ENCODE measurements at regions not wholly inside any gene's neighbourhood (a gene's known extent, or its start where the extent isn't known, plus 50 kb on each side); places are given as distances from the start of the nearest gene placed in this dataset.

DNA sequence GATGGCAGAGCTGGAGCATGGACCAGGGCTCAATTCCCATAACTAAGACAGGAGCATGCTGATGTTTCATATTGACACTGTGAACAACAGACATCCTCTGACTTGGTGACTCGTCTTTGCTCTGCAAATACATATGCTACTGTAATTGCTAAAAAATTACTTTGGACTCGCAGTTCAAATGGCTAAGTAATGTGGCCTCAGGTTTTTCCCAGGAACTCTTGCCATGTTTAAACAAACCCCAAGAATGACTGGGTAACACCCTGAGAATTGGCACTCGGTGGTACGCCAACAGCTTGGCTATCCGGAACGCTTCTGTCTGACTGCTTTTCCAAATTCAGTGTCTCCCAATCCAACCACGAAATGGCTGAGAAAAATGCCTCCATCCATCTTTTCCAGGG lies 456.7 kb upstream of the THBS1 start:
- Histone ChIP-seq H3K36me3 (no peaks in the 10 kb centered on the region), H3K27ac (no peak overlapping the region), H3K27me3 (no peaks in the 10 kb centered on the region), H3K4me3 (no peak overlapping the region), H3K9me3 (no peaks in the 10 kb centered on the region), H3K4me1 (peaks cover 18% of the 10 kb centered on the region)
- TF ChIP-seq POLR2A (IDR thresholded peaks at IDR 0.05) (no peak), CTCF (IDR thresholded peaks at IDR 0.05) (no peak), POLR2AphosphoS5 (IDR thresholded peaks at IDR 0.05; ENCODE audit: insufficient read depth in 1 of 2, low read depth in 1 of 2) (no peak)
- intact Hi-C loops (cut with DNase I) = no loop called here
- DNase-seq (ENCODE audit: extremely low spot score in 2 of 2) = no peak

DNA sequence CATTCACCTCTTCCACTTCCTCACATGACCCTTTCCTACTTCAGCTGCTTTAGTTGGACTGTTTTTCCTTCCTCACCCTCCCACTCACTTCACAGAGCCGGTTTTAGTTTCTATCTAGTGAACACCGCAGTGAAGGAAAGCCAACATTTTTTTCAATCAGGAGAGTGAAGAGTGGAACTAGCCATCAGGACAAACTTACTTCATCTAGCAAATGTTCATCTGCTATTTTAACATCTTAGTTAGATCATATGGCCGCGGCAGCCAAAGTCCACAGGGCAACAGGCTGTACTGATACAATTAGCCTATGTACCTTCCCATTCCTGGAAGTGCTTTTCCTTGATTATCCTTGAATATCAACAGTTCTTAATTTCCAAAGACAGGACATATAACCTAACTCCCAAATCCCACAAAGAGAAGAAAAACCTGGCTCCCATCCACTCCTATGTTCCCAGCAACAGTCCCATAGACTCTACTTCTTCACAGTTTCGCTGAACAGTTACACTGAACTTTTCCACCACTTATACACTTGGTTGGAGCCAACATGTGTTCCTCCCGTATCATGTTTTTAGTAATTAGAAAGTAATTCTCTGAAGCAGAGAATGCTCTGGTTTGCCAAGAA lies 456.2 kb upstream of the THBS1 start:
- Histone ChIP-seq H3K4me1 (peaks cover 18% of the 10 kb centered on the region), H3K27ac (no peak overlapping the region), H3K27me3 (no peaks in the 10 kb centered on the region), H3K36me3 (no peaks in the 10 kb centered on the region), H3K4me3 (no peak overlapping the region), H3K9me3 (no peaks in the 10 kb centered on the region)
- intact Hi-C loops (cut with DNase I) = no loop called here
- DNase-seq (ENCODE audit: extremely low spot score in 2 of 2) = no peak
- TF ChIP-seq POLR2AphosphoS5 (IDR thresholded peaks at IDR 0.05; ENCODE audit: insufficient read depth in 1 of 2, low read depth in 1 of 2) (no peak), CTCF (IDR thresholded peaks at IDR 0.05) (no peak), POLR2A (IDR thresholded peaks at IDR 0.05) (no peak)

DNA sequence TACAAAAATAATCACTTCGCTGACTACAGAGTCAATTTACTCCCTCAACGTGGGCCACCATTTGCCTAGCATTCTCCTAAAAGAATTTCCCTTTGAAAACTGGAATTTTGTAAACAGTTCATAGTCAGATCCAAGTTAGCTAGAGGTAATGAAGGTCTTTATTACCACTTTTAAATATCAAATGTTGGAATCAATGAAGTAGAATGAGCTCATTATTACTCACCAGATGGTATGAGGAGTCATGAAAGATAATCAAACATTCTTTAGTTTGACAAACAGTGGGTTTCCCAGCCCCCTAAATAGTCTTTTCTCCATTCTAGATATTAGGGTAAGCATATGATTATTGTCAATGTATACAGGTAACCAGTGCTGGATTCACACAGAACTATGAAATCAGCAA lies 455.7 kb upstream of the THBS1 start:
- Histone ChIP-seq H3K9me3 (no peaks in the 10 kb centered on the region), H3K27me3 (no peaks in the 10 kb centered on the region), H3K4me1 (peaks cover 18% of the 10 kb centered on the region), H3K27ac (no peak overlapping the region), H3K4me3 (no peak overlapping the region), H3K36me3 (no peaks in the 10 kb centered on the region)
- intact Hi-C loops (cut with DNase I) = no loop called here
- DNase-seq (ENCODE audit: extremely low spot score in 2 of 2) = no peak
- TF ChIP-seq POLR2AphosphoS5 (IDR thresholded peaks at IDR 0.05; ENCODE audit: insufficient read depth in 1 of 2, low read depth in 1 of 2) = no peak
- no peak for TF ChIP-seq POLR2A (IDR thresholded peaks at IDR 0.05)
- no peak for TF ChIP-seq CTCF (IDR thresholded peaks at IDR 0.05)

- TF ChIP-seq POLR2A (IDR thresholded peaks at IDR 0.05) (no peak), CTCF (IDR thresholded peaks at IDR 0.05) (peak in 1 of 3 experiments; percentile 8)
- no peak for DNase-seq (ENCODE audit: extremely low spot score in 2 of 2)
- Histone ChIP-seq H3K27ac (no peak overlapping the region), H3K36me3 (no peaks in the 10 kb centered on the region), H3K4me3 (no peak overlapping the region), H3K4me1 (peaks cover 18% of the 10 kb centered on the region), H3K9me3 (no peaks in the 10 kb centered on the region), H3K27me3 (no peaks in the 10 kb centered on the region)
- intact Hi-C loops (cut with DNase I) = no loop called here
Observed at GRCh38 chr15:39125904-39126303, 455.0 kb upstream of the THBS1 start.

- Histone ChIP-seq H3K27me3 (no peaks in the 10 kb centered on the region), H3K27ac (no peak overlapping the region), H3K4me1 (peaks cover 18% of the 10 kb centered on the region), H3K36me3 (no peaks in the 10 kb centered on the region), H3K9me3 (no peaks in the 10 kb centered on the region), H3K4me3 (no peak overlapping the region)
- no peak for TF ChIP-seq CTCF (IDR thresholded peaks at IDR 0.05)
- no peak for TF ChIP-seq POLR2A (IDR thresholded peaks at IDR 0.05)
- no peak for TF ChIP-seq POLR2AphosphoS5 (IDR thresholded peaks at IDR 0.05; ENCODE audit: insufficient read depth in 1 of 2, low read depth in 1 of 2)
- intact Hi-C loops (cut with DNase I) = no loop called here
- no peak for DNase-seq (ENCODE audit: extremely low spot score in 2 of 2)
Observed at GRCh38 chr15:39127151-39127790, 453.6 kb upstream of the THBS1 start.

Measured in vagina (tissue), 2 donors.